ENCODE measurements at regions not wholly inside any gene's neighbourhood (a gene's known extent, or its start where the extent isn't known, plus 50 kb on each side); places are given as distances from the start of the nearest gene placed in this dataset.

GRCh38 chr2:120804459-120804858 is 68.8 kb downstream of the GLI2 start:
- TF ChIP-seq TCF12 (IDR thresholded peaks at IDR 0.05; ENCODE audit: low read depth) = peak; percentile 80
- no peak for TF ChIP-seq RAD21 (IDR thresholded peaks at IDR 0.05; ENCODE audit: low read depth)
- TF ChIP-seq MAX (IDR thresholded peaks at IDR 0.05) = no peak; the same call in 1 of the 2 replicates
- no peak for TF ChIP-seq YY1 (IDR thresholded peaks at IDR 0.05; ENCODE audit: low read depth)
- no peak for TF ChIP-seq FOXM1 (IDR thresholded peaks at IDR 0.05; ENCODE audit: borderline replicate concordance, low read depth)
- TF ChIP-seq TEAD4 (IDR thresholded peaks at IDR 0.05) = peak; percentile 48
- no peak for TF ChIP-seq EGR1 (IDR thresholded peaks at IDR 0.05)
- no peak for TF ChIP-seq CEBPB (IDR thresholded peaks at IDR 0.05)
- TF ChIP-seq CREB1 (IDR thresholded peaks at IDR 0.05; ENCODE audit: low read depth) = no peak
- TF ChIP-seq ZBTB7A (IDR thresholded peaks at IDR 0.05; ENCODE audit: low read depth) = no peak
- TF ChIP-seq EP300 (IDR thresholded peaks at IDR 0.05; ENCODE audit: borderline replicate concordance) = no peak
- TF ChIP-seq NFIC (IDR thresholded peaks at IDR 0.05) = peak; percentile 75
- TF ChIP-seq, protein P1, sequence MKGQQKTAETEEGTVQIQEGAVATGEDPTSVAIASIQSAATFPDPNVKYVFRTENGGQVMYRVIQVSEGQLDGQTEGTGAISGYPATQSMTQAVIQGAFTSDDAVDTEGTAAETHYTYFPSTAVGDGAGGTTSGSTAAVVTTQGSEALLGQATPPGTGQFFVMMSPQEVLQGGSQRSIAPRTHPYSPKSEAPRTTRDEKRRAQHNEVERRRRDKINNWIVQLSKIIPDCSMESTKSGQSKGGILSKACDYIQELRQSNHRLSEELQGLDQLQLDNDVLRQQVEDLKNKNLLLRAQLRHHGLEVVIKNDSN (IDR thresholded peaks at IDR 0.05) = no peak
- no peak for TF ChIP-seq REST (IDR thresholded peaks at IDR 0.05; ENCODE audit: low read depth)
- TF ChIP-seq TAF1 (IDR thresholded peaks at IDR 0.05; ENCODE audit: low read depth) = no peak

GRCh38 chr2:120805011-120805410 is 69.3 kb downstream of the GLI2 start:
- TF ChIP-seq TAF1 (IDR thresholded peaks at IDR 0.05; ENCODE audit: low read depth) (no peak), CREB1 (IDR thresholded peaks at IDR 0.05; ENCODE audit: low read depth) (no peak), YY1 (IDR thresholded peaks at IDR 0.05; ENCODE audit: low read depth) (no peak)
- TF ChIP-seq, protein P1 (IDR thresholded peaks at IDR 0.05) = no peak

DNA sequence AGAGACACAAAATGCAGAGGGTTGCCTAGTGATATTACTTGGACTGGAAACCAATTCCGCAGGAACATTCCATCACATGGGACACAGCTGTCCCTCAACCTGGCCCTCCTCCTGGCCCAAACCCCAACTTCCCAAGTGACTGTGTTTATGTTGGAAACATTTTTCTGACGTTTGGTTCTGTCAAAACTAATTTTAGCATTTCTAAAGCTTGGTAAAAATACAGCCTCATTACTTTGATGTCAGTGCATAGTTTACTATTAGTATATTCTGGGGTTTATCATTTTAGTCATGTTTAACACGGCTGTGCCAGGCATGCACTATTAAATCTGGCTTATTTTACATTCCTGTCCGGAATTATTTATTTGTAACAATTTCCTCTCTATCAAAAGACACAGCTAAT is 69.9 kb downstream of the GLI2 start:
- TF ChIP-seq, protein P1 (IDR thresholded peaks at IDR 0.05) = no peak
- no peak for TF ChIP-seq ZBTB7A (IDR thresholded peaks at IDR 0.05; ENCODE audit: low read depth)
- no peak for TF ChIP-seq FOXM1 (IDR thresholded peaks at IDR 0.05; ENCODE audit: borderline replicate concordance, low read depth)
- no peak for TF ChIP-seq RAD21 (IDR thresholded peaks at IDR 0.05; ENCODE audit: low read depth)
- TF ChIP-seq TAF1 (IDR thresholded peaks at IDR 0.05; ENCODE audit: low read depth) = no peak
- TF ChIP-seq MAX (IDR thresholded peaks at IDR 0.05) = no peak
- no peak for TF ChIP-seq YY1 (IDR thresholded peaks at IDR 0.05; ENCODE audit: low read depth)
- no peak for TF ChIP-seq CREB1 (IDR thresholded peaks at IDR 0.05; ENCODE audit: low read depth)
- TF ChIP-seq CEBPB (IDR thresholded peaks at IDR 0.05) = no peak
- no peak for TF ChIP-seq REST (IDR thresholded peaks at IDR 0.05; ENCODE audit: low read depth)
- TF ChIP-seq TEAD4 (IDR thresholded peaks at IDR 0.05) = no peak
- TF ChIP-seq NFIC (IDR thresholded peaks at IDR 0.05) = no peak
- TF ChIP-seq TCF12 (IDR thresholded peaks at IDR 0.05; ENCODE audit: low read depth) = no peak
- no peak for TF ChIP-seq EP300 (IDR thresholded peaks at IDR 0.05; ENCODE audit: borderline replicate concordance)
- TF ChIP-seq EGR1 (IDR thresholded peaks at IDR 0.05) = no peak

- TF ChIP-seq ZBTB7A (IDR thresholded peaks at IDR 0.05; ENCODE audit: low read depth) = no peak
- TF ChIP-seq REST (IDR thresholded peaks at IDR 0.05; ENCODE audit: low read depth) = no peak
Measured at GRCh38 chr2:120807751-120808150, 72.1 kb downstream of the GLI2 start.
